Right atrium auricular region (tissue), 2 donors: ENCODE measurements at regions not wholly inside any gene's neighbourhood (a gene's known extent, or its start where the extent isn't known, plus 50 kb on each side); places are given as distances from the start of the nearest gene placed in this dataset.

Source experiments
- DNase-seq: peaks from one replicate; pipeline ENCODE4 v3.0.0-alpha.2; 2019; ENCODE audit warnings: low spot score
- H3K27ac ChIP-seq, 2 donors: fragments of 200-600 bp; sonication (generic); 1 replicate in 1 of 2; 2 replicates in 1 of 2; pipeline ENCODE4 v1.5.1; 2016 to 2019
- H3K27me3 ChIP-seq, 2 donors: fragments of 200-600 bp; sonication (generic); one replicate each; pipeline versions ENCODE4 v1.5.1 to v1.6.0; 2017 to 2019
- H3K36me3 ChIP-seq: fragments of 200-600 bp; sonication (generic); one replicate; pipeline ENCODE4 v1.5.1; 2016
- H3K4me1 ChIP-seq, 2 donors: fragments of 200-600 bp; sonication (generic); one replicate each; pipeline versions ENCODE4 v1.5.1 to v1.6.0; 2017 to 2019
- H3K4me3 ChIP-seq, 2 donors: fragments of 200-600 bp; sonication (generic); 1 replicate in 1 of 2; 2 replicates in 1 of 2; pipeline ENCODE4 v1.5.1; 2017 to 2019; ENCODE audit warnings: mild to moderate bottlenecking in 1 of 2, moderate library complexity in 1 of 2
- H3K9me3 ChIP-seq, 2 donors: fragments of 200-600 bp; sonication (generic); one replicate each; pipeline ENCODE4 v1.5.1; 2019
- TF ChIP-seq, protein P1 (sequence below), 2 donors: fragments of 200-600 bp; sonication (generic); IDR thresholded peaks; one replicate each; pipeline ENCODE4 v1.5.1; 2019; ENCODE audit warnings: antibody characterized with exemption in 2 of 2

DNA sequence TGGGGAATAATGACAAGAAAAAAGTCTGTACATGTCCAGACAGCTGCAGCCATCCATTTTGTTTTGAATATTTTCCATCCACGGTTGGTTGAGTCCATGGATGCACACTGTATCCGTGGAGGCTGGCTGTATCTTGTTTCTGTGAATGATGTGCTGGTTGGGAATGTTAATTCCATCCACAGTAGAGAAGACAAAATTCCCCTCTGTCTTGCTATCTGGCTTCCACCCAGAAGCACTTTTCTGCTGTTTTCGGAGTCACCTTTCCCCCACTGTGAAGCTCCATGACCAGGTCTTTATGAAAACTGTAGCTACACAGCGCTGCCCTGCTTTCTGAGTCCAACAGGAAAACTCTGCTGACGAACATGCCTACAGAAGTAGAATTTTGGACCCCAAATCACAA lies 122.3 kb downstream of the HRH4 start:
- TF ChIP-seq, protein P1, sequence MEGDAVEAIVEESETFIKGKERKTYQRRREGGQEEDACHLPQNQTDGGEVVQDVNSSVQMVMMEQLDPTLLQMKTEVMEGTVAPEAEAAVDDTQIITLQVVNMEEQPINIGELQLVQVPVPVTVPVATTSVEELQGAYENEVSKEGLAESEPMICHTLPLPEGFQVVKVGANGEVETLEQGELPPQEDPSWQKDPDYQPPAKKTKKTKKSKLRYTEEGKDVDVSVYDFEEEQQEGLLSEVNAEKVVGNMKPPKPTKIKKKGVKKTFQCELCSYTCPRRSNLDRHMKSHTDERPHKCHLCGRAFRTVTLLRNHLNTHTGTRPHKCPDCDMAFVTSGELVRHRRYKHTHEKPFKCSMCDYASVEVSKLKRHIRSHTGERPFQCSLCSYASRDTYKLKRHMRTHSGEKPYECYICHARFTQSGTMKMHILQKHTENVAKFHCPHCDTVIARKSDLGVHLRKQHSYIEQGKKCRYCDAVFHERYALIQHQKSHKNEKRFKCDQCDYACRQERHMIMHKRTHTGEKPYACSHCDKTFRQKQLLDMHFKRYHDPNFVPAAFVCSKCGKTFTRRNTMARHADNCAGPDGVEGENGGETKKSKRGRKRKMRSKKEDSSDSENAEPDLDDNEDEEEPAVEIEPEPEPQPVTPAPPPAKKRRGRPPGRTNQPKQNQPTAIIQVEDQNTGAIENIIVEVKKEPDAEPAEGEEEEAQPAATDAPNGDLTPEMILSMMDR (IDR thresholded peaks at IDR 0.05): no peak
- H3K4me3 ChIP-seq: no peak overlapping the region
- H3K36me3 ChIP-seq: no peaks in the 10 kb centered on the region
- H3K27me3 ChIP-seq: no peaks in the 10 kb centered on the region
- H3K27ac ChIP-seq: no peak overlapping the region
- H3K9me3 ChIP-seq: no peaks in the 10 kb centered on the region
- H3K4me1 ChIP-seq: no peaks in the 10 kb centered on the region
- no peak for DNase-seq

DNA sequence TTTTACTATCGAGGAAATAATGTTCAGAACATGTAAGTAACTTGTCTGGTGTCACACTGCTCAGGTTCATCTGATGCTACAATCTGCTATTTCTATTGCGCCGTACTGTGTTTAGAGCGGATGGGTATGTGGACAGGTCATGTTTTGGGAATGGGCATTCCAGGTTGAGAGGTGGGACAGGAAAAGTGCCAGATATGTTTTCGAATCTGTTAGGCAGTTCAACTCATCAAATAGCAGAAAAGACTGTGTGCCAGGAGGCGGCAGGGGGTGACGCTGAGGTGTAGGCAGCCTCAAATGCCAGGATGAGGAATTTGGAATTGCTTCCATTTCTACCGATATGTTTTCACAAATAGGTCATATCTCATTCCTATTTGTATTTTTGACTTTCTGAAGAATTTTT lies 123.8 kb downstream of the HRH4 start:
- no peaks in the 10 kb centered on the region for H3K4me1 ChIP-seq
- no peak for DNase-seq
- H3K36me3 ChIP-seq: no peaks in the 10 kb centered on the region
- H3K4me3 ChIP-seq: no peak overlapping the region
- H3K27ac ChIP-seq: no peak overlapping the region
- TF ChIP-seq, protein P1 (IDR thresholded peaks at IDR 0.05): no peak
- no peaks in the 10 kb centered on the region for H3K27me3 ChIP-seq
- H3K9me3 ChIP-seq: no peaks in the 10 kb centered on the region

DNA sequence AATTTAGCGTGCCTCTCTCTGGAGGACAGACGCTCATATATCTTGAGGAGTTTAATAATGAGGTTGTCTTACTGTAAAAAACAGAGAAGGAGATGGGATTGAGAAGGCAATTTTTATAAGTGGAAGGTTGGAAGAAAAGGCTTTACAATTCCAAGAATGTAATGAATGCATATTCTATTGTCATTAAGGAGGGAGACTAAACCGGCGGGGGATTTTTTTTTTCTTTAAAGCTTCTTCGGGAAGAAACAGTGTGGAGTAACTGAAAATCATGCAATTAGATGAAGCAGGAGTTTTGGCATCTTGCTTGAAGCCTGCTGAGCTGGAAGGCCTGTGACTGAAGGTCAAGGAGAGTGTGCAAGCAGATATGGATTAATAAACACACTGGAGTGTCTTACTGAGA lies 124.4 kb downstream of the HRH4 start:
- Histone ChIP-seq H3K36me3 (no peaks in the 10 kb centered on the region), H3K27me3 (no peaks in the 10 kb centered on the region), H3K27ac (no peak overlapping the region), H3K9me3 (no peaks in the 10 kb centered on the region), H3K4me1 (no peaks in the 10 kb centered on the region), H3K4me3 (no peak overlapping the region)
- TF ChIP-seq, protein P1 (IDR thresholded peaks at IDR 0.05): no peak
- no peak for DNase-seq

DNA sequence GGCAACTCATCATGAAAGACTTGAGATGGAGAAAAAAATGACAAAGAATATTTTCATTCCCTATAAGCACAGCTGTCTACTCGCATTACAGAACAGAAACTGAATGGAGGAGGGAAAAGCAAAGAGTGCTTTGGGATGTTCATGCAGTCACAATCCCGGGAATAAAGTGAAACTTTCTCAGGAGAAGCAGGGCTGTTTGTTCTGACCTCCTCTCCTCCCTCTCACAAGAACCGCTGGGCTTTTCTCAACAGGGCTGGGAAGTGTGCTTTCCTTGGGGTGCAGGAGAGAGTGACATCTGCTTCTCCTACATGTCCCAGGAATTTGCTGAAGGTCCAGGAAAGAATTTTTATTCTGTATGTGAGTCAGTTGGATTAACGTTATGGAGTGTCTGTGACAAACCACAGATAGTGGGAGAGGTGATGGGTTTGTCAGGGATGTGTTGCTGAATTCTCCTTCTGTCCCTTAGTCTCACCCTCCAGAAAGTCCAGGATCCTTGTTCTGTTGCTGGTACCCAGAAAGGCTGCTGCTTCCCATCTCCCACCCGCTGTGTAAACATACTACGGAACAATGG lies 125.6 kb downstream of the HRH4 start:
- Histone ChIP-seq H3K4me3 (no peak overlapping the region), H3K36me3 (no peaks in the 10 kb centered on the region), H3K9me3 (no peaks in the 10 kb centered on the region), H3K27ac (no peak overlapping the region), H3K27me3 (no peaks in the 10 kb centered on the region), H3K4me1 (no peaks in the 10 kb centered on the region)
- no peak for DNase-seq
- TF ChIP-seq, protein P1 (IDR thresholded peaks at IDR 0.05): no peak

DNA sequence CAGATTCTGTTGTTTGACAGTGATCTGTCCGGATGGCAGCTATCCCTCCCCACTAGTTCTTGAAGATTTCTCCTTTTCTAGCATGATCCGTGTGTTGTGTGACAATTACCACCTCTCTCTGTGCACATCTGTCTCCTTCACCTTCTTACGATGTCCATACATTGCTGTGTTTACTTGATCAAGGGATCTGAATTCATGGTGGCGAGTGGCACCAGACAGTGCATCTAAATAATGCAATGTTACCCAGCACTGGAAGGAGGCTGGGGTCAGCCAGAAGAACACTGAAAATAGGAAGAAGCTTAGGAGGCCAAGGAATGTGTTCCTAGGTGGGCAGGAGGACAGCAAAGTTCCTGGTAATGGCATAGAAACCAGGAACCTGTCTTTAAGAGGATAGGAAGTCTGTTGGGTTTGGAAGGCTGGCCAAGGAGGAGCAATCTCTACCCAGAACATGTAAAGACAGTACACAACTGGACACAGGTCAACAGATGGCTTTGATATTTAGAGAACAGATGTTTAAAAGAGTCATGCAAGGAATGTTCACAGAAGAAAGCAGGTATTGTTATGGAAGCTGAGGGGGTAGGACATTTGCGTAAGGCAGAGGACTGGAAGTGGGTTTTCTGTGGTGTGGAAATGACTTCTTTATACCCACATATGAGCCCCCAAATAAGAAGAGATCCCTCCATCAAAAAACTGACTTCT lies 126.4 kb downstream of the HRH4 start:
- Histone ChIP-seq H3K9me3 (no peaks in the 10 kb centered on the region), H3K27me3 (no peaks in the 10 kb centered on the region), H3K4me1 (no peaks in the 10 kb centered on the region), H3K27ac (no peak overlapping the region), H3K36me3 (no peaks in the 10 kb centered on the region), H3K4me3 (no peak overlapping the region)
- DNase-seq: no peak
- TF ChIP-seq, protein P1 (IDR thresholded peaks at IDR 0.05): no peak

DNA sequence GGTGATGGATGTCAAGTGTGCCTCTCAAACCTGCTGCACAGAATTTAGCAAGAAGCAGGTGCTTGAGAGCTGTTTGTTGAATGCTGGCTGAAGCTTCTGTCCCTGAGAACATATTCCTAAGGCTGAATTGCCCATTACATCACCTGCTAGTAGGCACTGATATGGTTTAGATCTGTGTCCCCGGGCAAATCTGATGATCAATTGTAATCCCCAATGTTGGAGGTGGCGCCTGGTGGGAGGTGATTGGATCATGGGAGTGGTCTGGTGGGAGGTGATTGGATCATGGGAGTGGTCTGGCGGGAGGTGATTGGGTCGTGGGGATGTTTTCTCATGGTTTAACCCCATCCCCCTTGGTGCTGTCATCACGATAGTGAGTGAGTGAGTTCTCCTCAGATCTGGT lies 128.0 kb downstream of the HRH4 start:
- H3K27ac ChIP-seq: no peak overlapping the region
- H3K4me3 ChIP-seq: no peak overlapping the region
- H3K9me3 ChIP-seq: no peaks in the 10 kb centered on the region
- no peaks in the 10 kb centered on the region for H3K4me1 ChIP-seq
- no peak for DNase-seq
- no peaks in the 10 kb centered on the region for H3K27me3 ChIP-seq
- no peaks in the 10 kb centered on the region for H3K36me3 ChIP-seq
- TF ChIP-seq, protein P1 (IDR thresholded peaks at IDR 0.05): no peak
